Prostate gland (tissue), 2 donors: ENCODE measurements at regions not wholly inside any gene's neighbourhood (a gene's known extent, or its start where the extent isn't known, plus 50 kb on each side); places are given as distances from the start of the nearest gene placed in this dataset.

Experiments used
- DNase-seq: peaks from one replicate; pipeline ENCODE4 v3.0.0-alpha.2; 2019; ENCODE audit warnings: low spot score
- H3K27ac ChIP-seq, 2 donors: fragments of 200-600 bp; sonication (generic); 2 replicates each; pipeline ENCODE4 v1.5.1; 2017 to 2019
- H3K27me3 ChIP-seq: fragments of 200-600 bp; sonication (generic); replicated peaks from 2 replicates; pipeline ENCODE4 v1.5.1; 2019; ENCODE audit not compliant: insufficient read depth
- H3K36me3 ChIP-seq, 2 donors: fragments of 200-600 bp; sonication (generic); 1 replicate in 1 of 2; 2 replicates in 1 of 2; pipeline versions ENCODE4 v1.5.1 to v1.8.1; 2017 to 2019
- H3K4me1 ChIP-seq: fragments of 200-600 bp; sonication (generic); replicated peaks from 2 replicates; pipeline ENCODE4 v1.5.1; 2019
- H3K4me3 ChIP-seq, 2 donors: fragments of 200-600 bp; sonication (generic); 2 replicates each; pipeline ENCODE4 v1.5.1; 2017 to 2019
- H3K9me3 ChIP-seq: fragments of 200-600 bp; sonication (generic); 2 replicates; pipeline ENCODE4 v1.5.1; 2017
- CTCF ChIP-seq, 4 experiments: fragments of 200-600 bp in 2 of 4; fragments of 450-650 bp in 2 of 4; sonication (generic) in 2 of 4; IDR thresholded peaks; 1 replicate in 3 of 4; 2 replicates in 1 of 4; pipeline ENCODE4 v1.5.1; 2016 to 2019; ENCODE audit warnings: antibody characterized with exemption in 4 of 4, mild to moderate bottlenecking in 2 of 4, moderate library complexity in 2 of 4
- POLR2A ChIP-seq: fragments of 450-650 bp; IDR thresholded peaks from one replicate; pipeline ENCODE4 v1.6.1; 2016; ENCODE audit warnings: antibody characterized with exemption, mild to moderate bottlenecking
- POLR2AphosphoS5 ChIP-seq: sonication (generic); formaldehyde crosslinking; IDR thresholded peaks from one replicate; pipeline ENCODE4 v1.6.1; 2017; ENCODE audit warnings: antibody characterized with exemption
- WGBS: methylation state at CpG from one replicate; pipeline ENCODE4 v1.1.5; 2018; 5-methylcytosine and 5-hydroxymethylcytosine counted together
- intact Hi-C: fragments of 100-400 bp; cut with DNase I; formaldehyde crosslinking; loops from one replicate; pipeline ENCODE4 v1.14.2; 2022

- intact Hi-C loops = no loop called here
- under 1% methylated on average over 15 of the region's 15 CpGs for WGBS
- Histone ChIP-seq H3K27ac (no peak overlapping the region), H3K4me3 (peak overlapping the region; percentile 14 to 21), H3K27me3 (peaks cover 2% of the 10 kb centered on the region), H3K4me1 (no peaks in the 10 kb centered on the region), H3K9me3 (no peaks in the 10 kb centered on the region), H3K36me3 (no peaks in the 10 kb centered on the region)
- no peak for DNase-seq
- no peak for TF ChIP-seq CTCF (IDR thresholded peaks at IDR 0.05)
- no peak for TF ChIP-seq POLR2A
- TF ChIP-seq POLR2AphosphoS5 = no peak
Measured at GRCh38 chr4:164383058-164383357, 370.9 kb upstream of the SMIM31 start.

GRCh38 chr4:164383358-164384220 lies 370.3 kb upstream of the SMIM31 start:
- Histone ChIP-seq H3K4me1 (no peaks in the 10 kb centered on the region), H3K36me3 (no peaks in the 10 kb centered on the region), H3K4me3 (peak overlapping the region; percentile 14 to 21), H3K27me3 (peaks cover 2% of the 10 kb centered on the region), H3K27ac (no peak overlapping the region), H3K9me3 (no peaks in the 10 kb centered on the region)
- TF ChIP-seq CTCF (IDR thresholded peaks at IDR 0.05) (peak in 2 of 4 experiments; percentile 3 to 11), POLR2AphosphoS5 (no peak), POLR2A (no peak)
- intact Hi-C loops = no loop called here
- WGBS = 1% methylated on average over 57 of the region's 65 CpGs
- DNase-seq = peak; percentile 4

GRCh38 chr4:164384416-164384815 lies 369.5 kb upstream of the SMIM31 start:
- H3K4me3 ChIP-seq = no peak overlapping the region
- 58% methylated on average over 8 of the region's 8 CpGs for WGBS

GRCh38 chr4:164396439-164396838 lies 357.5 kb upstream of the SMIM31 start:
- Histone ChIP-seq H3K4me1 (no peaks in the 10 kb centered on the region), H3K4me3 (no peak overlapping the region), H3K9me3 (no peaks in the 10 kb centered on the region), H3K36me3 (no peaks in the 10 kb centered on the region), H3K27ac (no peak overlapping the region), H3K27me3 (no peaks in the 10 kb centered on the region)
- no peak for TF ChIP-seq POLR2A
- no peak for TF ChIP-seq CTCF (IDR thresholded peaks at IDR 0.05)
- 36% methylated on average over 4 of the region's 4 CpGs for WGBS
- no peak for DNase-seq
- intact Hi-C loops = no loop called here

More at GRCh38 chr4:164384416-164384815, 369.5 kb upstream of the SMIM31 start:
- no peak overlapping the region for H3K27ac ChIP-seq
- H3K9me3 ChIP-seq = no peaks in the 10 kb centered on the region
- DNase-seq = no peak
- no peaks in the 10 kb centered on the region for H3K36me3 ChIP-seq
- no peaks in the 10 kb centered on the region for H3K4me1 ChIP-seq
- H3K27me3 ChIP-seq = peaks cover 2% of the 10 kb centered on the region
- intact Hi-C loops = no loop called here
- TF ChIP-seq POLR2AphosphoS5 (no peak), POLR2A (no peak), CTCF (IDR thresholded peaks at IDR 0.05) (no peak)

- Histone ChIP-seq H3K27ac (no peak overlapping the region), H3K4me1 (no peaks in the 10 kb centered on the region), H3K36me3 (no peaks in the 10 kb centered on the region), H3K4me3 (no peak overlapping the region), H3K9me3 (no peaks in the 10 kb centered on the region), H3K27me3 (no peaks in the 10 kb centered on the region)
- TF ChIP-seq CTCF (IDR thresholded peaks at IDR 0.05) = no peak
- TF ChIP-seq POLR2A = no peak
- no peak for TF ChIP-seq POLR2AphosphoS5
- no peak for DNase-seq
- WGBS = 12% methylated on average over 1 of the region's 1 CpG
- intact Hi-C loops = no loop called here
Measured at GRCh38 chr4:164402554-164402953, 351.4 kb upstream of the SMIM31 start.
